ENCODE measurements at regions not wholly inside any gene's neighbourhood (a gene's known extent, or its start where the extent isn't known, plus 50 kb on each side); places are given as distances from the start of the nearest gene placed in this dataset.

DNA sequence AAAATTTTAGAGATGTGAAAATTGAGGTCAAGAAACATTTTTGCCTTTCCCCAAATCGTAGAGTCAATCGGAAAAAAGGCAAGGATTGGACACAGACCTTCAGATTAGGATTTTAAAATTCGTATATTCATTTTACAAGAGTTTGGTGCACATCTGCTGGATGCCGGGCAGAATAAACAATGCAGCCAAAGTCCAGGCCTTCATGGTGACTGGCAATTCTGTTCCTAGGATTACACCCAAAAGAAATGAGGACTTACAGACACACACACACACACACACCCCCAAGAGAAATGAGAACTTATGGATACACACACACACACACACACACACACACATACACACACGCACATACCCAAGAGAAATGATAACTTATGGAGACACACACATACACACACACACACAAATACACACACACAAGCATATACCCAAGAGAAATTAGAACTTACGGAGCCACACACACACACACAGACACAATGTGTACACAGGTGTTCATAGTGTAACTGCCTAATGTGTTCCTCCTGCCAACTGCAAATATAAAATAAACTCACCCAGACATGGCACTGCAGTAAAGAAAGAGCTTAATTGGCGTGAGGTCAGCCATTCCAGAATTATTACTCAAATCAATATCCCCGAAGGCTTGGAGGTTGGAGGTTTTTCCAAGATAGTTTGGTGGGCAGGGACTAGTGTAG, 165.7 kb upstream of the STS start:
- H3K4me1 Mint-ChIP-seq (ENCODE audit: low read depth, unreplicated experiment): no peaks in the 10 kb centered on the region
- intact Hi-C loops (cut with micrococcal nuclease; ENCODE audit: unreplicated experiment): no loop called here
- no peak overlapping the region for H3K4me3 ChIP-seq (ENCODE audit: low read depth, low read length)
- H3K36me3 Mint-ChIP-seq (ENCODE audit: insufficient read depth, unreplicated experiment): peaks cover 6% of the 10 kb centered on the region
- peaks cover 4% of the 10 kb centered on the region; the same call in 1 of the 2 replicates for H3K4me1 ChIP-seq
- TF ChIP-seq, protein P1, sequence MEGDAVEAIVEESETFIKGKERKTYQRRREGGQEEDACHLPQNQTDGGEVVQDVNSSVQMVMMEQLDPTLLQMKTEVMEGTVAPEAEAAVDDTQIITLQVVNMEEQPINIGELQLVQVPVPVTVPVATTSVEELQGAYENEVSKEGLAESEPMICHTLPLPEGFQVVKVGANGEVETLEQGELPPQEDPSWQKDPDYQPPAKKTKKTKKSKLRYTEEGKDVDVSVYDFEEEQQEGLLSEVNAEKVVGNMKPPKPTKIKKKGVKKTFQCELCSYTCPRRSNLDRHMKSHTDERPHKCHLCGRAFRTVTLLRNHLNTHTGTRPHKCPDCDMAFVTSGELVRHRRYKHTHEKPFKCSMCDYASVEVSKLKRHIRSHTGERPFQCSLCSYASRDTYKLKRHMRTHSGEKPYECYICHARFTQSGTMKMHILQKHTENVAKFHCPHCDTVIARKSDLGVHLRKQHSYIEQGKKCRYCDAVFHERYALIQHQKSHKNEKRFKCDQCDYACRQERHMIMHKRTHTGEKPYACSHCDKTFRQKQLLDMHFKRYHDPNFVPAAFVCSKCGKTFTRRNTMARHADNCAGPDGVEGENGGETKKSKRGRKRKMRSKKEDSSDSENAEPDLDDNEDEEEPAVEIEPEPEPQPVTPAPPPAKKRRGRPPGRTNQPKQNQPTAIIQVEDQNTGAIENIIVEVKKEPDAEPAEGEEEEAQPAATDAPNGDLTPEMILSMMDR (IDR thresholded peaks at IDR 0.05; ENCODE audit: insufficient read depth in 1 of 2, low read depth in 1 of 2, low read length in 1 of 2, severe bottlenecking in 1 of 2, unreplicated experiment in 1 of 2): no peak
- no peak overlapping the region for H3K27ac Mint-ChIP-seq (ENCODE audit: unreplicated experiment)
- no peaks in the 10 kb centered on the region for H3K27me3 ChIP-seq (replicated peaks; ENCODE audit: control insufficient read depth, insufficient read depth, low read length)
- no peaks in the 10 kb centered on the region for H3K9me3 ChIP-seq
- BruUV-seq (replicated peaks): no TSS peak
- CTCF ChIA-PET: no interaction called here
- no peak for DNase-seq
- POLR2A ChIA-PET: no interaction called here
- H3K9me3 Mint-ChIP-seq (ENCODE audit: unreplicated experiment): no peaks in the 10 kb centered on the region
- H3K4me3 Mint-ChIP-seq (ENCODE audit: unreplicated experiment): no peak overlapping the region
- no peaks in the 10 kb centered on the region for H3K27me3 Mint-ChIP-seq (ENCODE audit: insufficient read depth, unreplicated experiment)
- H3K36me3 ChIP-seq (ENCODE audit: control insufficient read depth, insufficient read depth, low read length): no peaks in the 10 kb centered on the region

DNA sequence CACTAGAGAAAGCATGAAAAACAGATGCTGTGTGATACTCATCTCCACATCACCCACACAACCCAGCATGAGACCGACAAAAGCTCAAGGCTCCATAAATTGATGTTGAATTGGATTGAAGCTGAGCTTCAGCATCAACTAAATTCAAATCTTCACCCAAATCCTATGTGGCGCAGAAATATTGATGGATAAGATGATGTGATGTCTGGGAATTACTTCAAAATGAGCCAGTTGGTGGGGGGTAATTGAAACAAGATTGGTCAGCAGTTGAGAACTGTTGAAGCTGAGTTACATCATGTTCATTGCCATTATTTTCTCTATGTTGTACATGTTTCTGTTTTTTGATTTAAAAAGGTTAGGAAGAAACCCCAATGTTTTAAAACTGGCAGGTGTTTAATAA, 166.5 kb upstream of the STS start:
- Mint-ChIP-seq H3K9me3 (ENCODE audit: unreplicated experiment) (no peaks in the 10 kb centered on the region), H3K27me3 (ENCODE audit: insufficient read depth, unreplicated experiment) (no peaks in the 10 kb centered on the region), H3K36me3 (ENCODE audit: insufficient read depth, unreplicated experiment) (peaks cover 6% of the 10 kb centered on the region), H3K4me1 (ENCODE audit: low read depth, unreplicated experiment) (no peaks in the 10 kb centered on the region), H3K27ac (ENCODE audit: unreplicated experiment) (no peak overlapping the region), H3K4me3 (ENCODE audit: unreplicated experiment) (no peak overlapping the region)
- CTCF ChIA-PET: no interaction called here
- intact Hi-C loops (cut with micrococcal nuclease; ENCODE audit: unreplicated experiment): no loop called here
- TF ChIP-seq, protein P1 (IDR thresholded peaks at IDR 0.05; ENCODE audit: insufficient read depth in 1 of 2, low read depth in 1 of 2, low read length in 1 of 2, severe bottlenecking in 1 of 2, unreplicated experiment in 1 of 2): no peak
- POLR2A ChIA-PET: no interaction called here
- no peak for DNase-seq
- Histone ChIP-seq H3K27me3 (replicated peaks; ENCODE audit: control insufficient read depth, insufficient read depth, low read length) (no peaks in the 10 kb centered on the region), H3K36me3 (ENCODE audit: control insufficient read depth, insufficient read depth, low read length) (no peaks in the 10 kb centered on the region), H3K4me1 (no peaks in the 10 kb centered on the region), H3K4me3 (ENCODE audit: low read depth, low read length) (no peak overlapping the region), H3K9me3 (no peaks in the 10 kb centered on the region)
- BruUV-seq (replicated peaks): no TSS peak

DNA sequence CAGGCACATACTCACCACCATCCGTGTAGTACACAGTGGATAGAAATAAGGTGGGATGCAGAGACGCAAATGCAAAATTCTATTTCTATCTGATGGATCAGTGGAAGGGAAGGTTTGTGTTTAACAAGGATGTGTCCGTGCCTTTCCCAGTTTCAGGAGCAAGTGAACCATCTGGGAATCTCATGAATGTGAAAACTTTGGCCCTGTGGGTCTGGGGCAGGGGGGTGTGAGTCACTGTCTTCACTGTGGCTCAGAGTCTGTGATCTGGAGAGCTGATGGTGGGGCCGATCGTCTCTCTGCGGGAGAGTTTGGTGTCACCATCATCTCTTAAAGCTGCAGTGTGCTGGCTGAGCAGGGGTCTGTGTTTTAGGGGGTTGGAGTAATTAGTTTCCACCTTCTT, 179.3 kb upstream of the STS start:
- TF ChIP-seq, protein P1 (IDR thresholded peaks at IDR 0.05; ENCODE audit: insufficient read depth in 1 of 2, low read depth in 1 of 2, low read length in 1 of 2, severe bottlenecking in 1 of 2, unreplicated experiment in 1 of 2): no peak
- no peak overlapping the region for H3K27ac Mint-ChIP-seq (ENCODE audit: unreplicated experiment)

More for the DNA sequence above, 179.3 kb upstream of the STS start:
- BruUV-seq (replicated peaks): no TSS peak
- Mint-ChIP-seq H3K9me3 (ENCODE audit: unreplicated experiment) (peaks cover 7% of the 10 kb centered on the region), H3K4me3 (ENCODE audit: unreplicated experiment) (no peak overlapping the region), H3K27me3 (ENCODE audit: insufficient read depth, unreplicated experiment) (no peaks in the 10 kb centered on the region), H3K36me3 (ENCODE audit: insufficient read depth, unreplicated experiment) (peaks cover under 1% of the 10 kb centered on the region), H3K4me1 (ENCODE audit: low read depth, unreplicated experiment) (no peaks in the 10 kb centered on the region)
- Histone ChIP-seq H3K4me3 (ENCODE audit: low read depth, low read length) (no peak overlapping the region), H3K4me1 (peaks cover 9% of the 10 kb centered on the region; the same call in 1 of the 2 replicates), H3K9me3 (no peaks in the 10 kb centered on the region), H3K36me3 (ENCODE audit: control insufficient read depth, insufficient read depth, low read length) (no peaks in the 10 kb centered on the region), H3K27me3 (replicated peaks; ENCODE audit: control insufficient read depth, insufficient read depth, low read length) (no peaks in the 10 kb centered on the region)
- POLR2A ChIA-PET: no interaction called here
- DNase-seq: peak in 1 of 2 experiments; percentile 40
- CTCF ChIA-PET: no interaction called here
- intact Hi-C loops (cut with micrococcal nuclease; ENCODE audit: unreplicated experiment): no loop called here

All from Caco-2 (cell line).